GM10266 (cell line): ENCODE measurements at regions not wholly inside any gene's neighbourhood (a gene's known extent, or its start where the extent isn't known, plus 50 kb on each side); places are given as distances from the start of the nearest gene placed in this dataset.

Experiments
- DNase-seq: peaks from one replicate; pipeline ENCODE4 v3.0.0; 2012; ENCODE audit errors: extremely low spot score
- CTCF ChIP-seq: IDR thresholded peaks from 2 replicates; pipeline ENCODE4 v1.5.1; 2012; ENCODE audit warnings: mild to moderate bottlenecking, low read depth; ENCODE audit not compliant: control insufficient read depth, insufficient read depth; ENCODE audit errors: missing control alignments

DNA sequence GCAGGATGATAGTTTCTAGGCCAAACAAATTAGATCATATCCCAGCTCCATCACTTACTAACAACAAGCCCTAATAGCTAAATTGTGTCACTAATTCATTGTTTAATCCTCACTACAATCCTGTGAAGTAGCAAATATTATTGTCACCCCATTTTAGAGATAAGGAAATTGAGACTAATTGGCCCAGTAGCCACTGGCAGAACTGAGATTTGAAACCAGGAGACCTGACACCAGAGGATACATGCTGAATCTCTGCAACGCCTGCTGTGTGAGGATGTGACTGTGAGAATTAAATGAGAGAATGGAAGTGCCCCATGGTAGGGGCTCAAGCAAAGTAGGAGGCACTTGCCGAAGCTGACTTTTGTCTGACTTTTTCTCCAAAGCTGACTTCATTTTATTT is 124.3 kb upstream of the CITED2 start:
- TF ChIP-seq CTCF: no peak
- DNase-seq: no peak

- TF ChIP-seq CTCF: no peak
- no peak for DNase-seq
Measured at GRCh38 chr6:139497345-139497961, 123.0 kb upstream of the CITED2 start.

DNA sequence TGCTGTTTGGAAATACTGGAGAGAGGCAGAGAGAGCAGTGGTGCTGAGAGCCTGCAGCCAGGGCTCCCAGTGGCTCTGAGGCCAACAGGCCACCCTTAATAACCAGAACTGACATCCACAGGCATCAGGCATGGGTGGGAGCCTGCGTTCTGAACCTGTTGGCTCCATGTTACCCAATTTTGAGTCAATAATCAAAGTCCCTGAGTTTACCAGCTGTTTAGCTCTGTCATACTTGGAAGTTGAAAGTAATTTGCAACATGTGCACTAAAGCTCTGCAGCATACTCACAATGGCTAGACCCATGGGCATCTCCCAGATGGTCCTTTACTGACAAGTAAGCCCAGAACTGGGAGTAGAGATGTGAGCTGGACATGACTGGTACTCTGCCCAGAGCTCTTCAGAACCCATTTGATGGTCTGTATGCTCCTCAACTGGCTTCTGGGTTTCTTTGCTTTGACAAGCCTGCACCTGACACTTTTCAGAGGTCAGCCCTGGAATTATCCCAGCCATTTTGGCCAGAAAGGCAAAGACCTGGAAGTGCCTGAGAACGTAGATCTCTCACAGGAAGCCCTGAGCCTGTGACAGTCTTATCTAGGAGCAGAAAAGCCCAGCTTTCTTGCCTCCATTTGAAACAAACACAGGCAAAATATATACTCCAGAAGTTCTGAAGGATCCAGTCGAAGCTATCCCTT is 122.4 kb upstream of the CITED2 start:
- TF ChIP-seq CTCF: no peak
- DNase-seq: no peak

DNA sequence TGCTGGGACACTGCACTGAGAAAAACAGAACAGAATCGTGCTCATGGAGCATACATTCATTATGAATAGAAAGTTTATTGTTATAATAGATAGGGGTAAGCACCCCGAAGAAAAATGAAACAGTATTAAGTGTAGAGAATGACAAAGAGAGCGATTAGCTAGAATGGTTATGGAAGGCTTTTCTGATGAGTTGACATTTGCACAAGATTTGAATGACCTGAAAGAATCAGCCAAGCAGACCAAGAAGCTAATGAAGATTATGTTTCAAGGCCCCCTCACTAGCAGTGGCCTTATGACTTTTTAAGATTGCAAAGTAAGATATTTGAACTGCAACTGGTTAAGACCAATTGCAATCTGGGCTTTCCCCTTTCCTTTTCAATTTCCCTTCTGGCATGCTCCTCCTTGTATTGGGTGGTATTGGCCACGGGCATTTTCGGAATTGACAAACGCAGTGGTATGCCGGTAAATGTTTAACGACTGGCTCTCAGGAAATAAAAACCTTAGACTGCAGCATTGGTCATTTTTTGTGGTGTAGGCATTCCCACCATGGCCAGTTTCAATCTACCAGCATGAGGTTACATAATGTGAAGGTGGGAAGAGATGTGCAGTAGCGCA is 120.0 kb upstream of the CITED2 start:
- DNase-seq: no peak
- no peak for TF ChIP-seq CTCF

- TF ChIP-seq CTCF: no peak
Measured at GRCh38 chr6:139490482-139490881, 116.0 kb upstream of the CITED2 start.

GRCh38 chr6:139486476-139486799 is 112.0 kb upstream of the CITED2 start:
- no peak for TF ChIP-seq CTCF
- no peak for DNase-seq

More at GRCh38 chr6:139490482-139490881, 116.0 kb upstream of the CITED2 start:
- no peak for DNase-seq

DNA sequence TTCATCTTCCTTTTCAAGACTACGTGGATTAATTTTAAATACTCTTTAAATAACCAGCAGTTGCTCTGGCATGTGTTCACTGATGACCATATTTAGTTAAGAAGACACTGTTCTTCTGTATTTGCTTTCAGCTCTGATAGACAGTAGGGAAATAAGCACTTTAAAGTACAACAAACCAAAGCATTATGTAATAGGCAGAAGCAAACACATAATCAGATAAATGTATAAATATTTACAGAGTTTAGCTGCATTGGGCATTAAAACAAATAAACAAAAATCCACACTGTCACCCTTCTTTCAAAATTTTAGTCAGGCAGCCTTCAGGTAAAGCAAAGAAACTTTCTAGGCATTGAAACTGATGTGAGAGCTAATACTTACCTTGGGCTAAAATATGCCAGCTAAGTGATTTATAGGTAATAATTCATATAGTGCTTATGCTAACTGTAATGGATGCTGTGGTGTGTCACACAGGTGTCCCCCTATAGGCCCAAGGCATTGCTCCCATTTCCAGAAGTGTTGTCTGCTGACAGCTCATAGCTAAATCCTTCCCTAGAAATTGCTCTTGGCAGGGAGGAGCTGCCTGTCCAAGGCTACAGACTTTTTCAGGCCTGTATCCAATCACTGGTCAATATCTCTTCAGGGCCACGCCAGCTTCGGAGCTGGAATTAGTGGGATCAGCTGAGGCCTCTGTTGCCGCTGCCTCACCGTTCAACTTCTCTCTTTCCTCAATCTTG is 111.5 kb upstream of the CITED2 start:
- TF ChIP-seq CTCF: no peak
- no peak for DNase-seq
